ENCODE measurements at regions not wholly inside any gene's neighbourhood (a gene's known extent, or its start where the extent isn't known, plus 50 kb on each side); places are given as distances from the start of the nearest gene placed in this dataset.

DNA sequence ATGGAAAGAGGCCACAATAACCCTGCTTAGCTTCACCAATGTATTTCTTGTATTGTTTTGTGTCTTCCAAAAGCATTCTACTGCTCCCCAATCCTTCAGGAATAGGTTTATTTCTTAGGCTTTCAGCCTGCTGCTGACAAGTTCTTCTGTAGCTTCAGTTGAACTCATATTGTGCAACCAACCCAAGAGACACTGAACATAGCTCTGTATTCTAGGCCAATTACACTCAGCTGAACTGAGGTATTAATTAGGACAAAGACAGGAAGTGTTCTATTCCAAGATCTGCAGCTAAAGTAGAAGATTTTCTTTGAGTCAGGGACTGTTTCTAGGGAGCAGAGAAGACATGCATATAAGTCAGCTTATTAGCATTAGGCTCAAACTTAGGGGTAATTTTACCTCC, 151.8 kb downstream of the LHFPL1 start:
- H3K4me3 Mint-ChIP-seq (ENCODE audit: low read depth) = no peak overlapping the region
- DNase-seq (ENCODE audit: low spot score, unreplicated experiment) = no peak
- peaks cover 9% of the 10 kb centered on the region for H3K9me3 Mint-ChIP-seq (ENCODE audit: low read depth)
- H3K4me1 Mint-ChIP-seq (ENCODE audit: low read depth) = no peaks in the 10 kb centered on the region
- no peaks in the 10 kb centered on the region for H3K27me3 Mint-ChIP-seq
- TF ChIP-seq, protein P1, sequence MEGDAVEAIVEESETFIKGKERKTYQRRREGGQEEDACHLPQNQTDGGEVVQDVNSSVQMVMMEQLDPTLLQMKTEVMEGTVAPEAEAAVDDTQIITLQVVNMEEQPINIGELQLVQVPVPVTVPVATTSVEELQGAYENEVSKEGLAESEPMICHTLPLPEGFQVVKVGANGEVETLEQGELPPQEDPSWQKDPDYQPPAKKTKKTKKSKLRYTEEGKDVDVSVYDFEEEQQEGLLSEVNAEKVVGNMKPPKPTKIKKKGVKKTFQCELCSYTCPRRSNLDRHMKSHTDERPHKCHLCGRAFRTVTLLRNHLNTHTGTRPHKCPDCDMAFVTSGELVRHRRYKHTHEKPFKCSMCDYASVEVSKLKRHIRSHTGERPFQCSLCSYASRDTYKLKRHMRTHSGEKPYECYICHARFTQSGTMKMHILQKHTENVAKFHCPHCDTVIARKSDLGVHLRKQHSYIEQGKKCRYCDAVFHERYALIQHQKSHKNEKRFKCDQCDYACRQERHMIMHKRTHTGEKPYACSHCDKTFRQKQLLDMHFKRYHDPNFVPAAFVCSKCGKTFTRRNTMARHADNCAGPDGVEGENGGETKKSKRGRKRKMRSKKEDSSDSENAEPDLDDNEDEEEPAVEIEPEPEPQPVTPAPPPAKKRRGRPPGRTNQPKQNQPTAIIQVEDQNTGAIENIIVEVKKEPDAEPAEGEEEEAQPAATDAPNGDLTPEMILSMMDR (IDR thresholded peaks at IDR 0.05; ENCODE audit: unreplicated experiment) = no peak
- H3K27ac Mint-ChIP-seq = no peak overlapping the region
- no peaks in the 10 kb centered on the region for H3K36me3 Mint-ChIP-seq (ENCODE audit: insufficient read depth)

DNA sequence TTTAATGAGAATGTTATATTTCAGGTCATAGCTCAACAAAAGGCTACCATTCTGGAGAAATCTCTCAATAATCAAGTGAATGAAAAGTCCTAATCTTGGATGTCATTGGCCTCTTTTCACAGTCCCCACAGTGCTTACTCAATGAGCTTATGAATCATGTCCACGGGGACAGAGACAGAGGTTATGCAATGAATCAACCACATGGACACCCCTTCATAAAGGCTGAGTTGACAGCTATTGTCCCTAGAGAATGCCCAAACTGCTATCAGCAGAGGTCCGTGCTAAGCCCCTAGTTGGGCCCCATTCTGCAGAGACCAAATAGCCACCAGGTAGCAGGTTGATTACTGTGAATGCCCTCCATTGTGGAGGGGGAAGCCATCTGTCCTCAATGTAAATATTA, 158.1 kb downstream of the LHFPL1 start:
- Mint-ChIP-seq H3K9me3 (ENCODE audit: low read depth) (peaks cover 9% of the 10 kb centered on the region), H3K27ac (no peak overlapping the region), H3K36me3 (ENCODE audit: insufficient read depth) (no peaks in the 10 kb centered on the region), H3K4me1 (ENCODE audit: low read depth) (no peaks in the 10 kb centered on the region), H3K4me3 (ENCODE audit: low read depth) (no peak overlapping the region), H3K27me3 (no peaks in the 10 kb centered on the region)
- TF ChIP-seq, protein P1 (IDR thresholded peaks at IDR 0.05; ENCODE audit: unreplicated experiment) = no peak
- DNase-seq (ENCODE audit: low spot score, unreplicated experiment) = no peak

DNA sequence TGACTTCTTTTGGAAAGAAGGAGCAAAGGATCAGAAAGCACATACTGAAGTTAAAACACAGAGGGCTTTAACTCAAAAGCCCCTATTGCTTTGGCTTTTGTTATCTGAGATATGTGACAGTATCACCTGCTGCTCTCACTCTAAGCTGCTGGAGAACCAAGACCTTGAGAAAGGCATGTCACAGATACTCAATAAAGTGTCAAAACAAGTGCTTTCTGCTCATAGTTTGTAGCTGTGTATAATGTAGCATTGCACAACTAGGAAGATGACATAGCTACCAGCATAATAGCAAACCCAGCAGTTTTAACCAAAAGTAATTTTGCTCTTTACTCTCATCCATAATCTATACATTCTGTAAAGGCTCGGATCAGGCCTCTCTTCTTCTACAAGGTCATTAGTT, 159.6 kb downstream of the LHFPL1 start:
- Mint-ChIP-seq H3K4me3 (ENCODE audit: low read depth) (no peak overlapping the region), H3K4me1 (ENCODE audit: low read depth) (no peaks in the 10 kb centered on the region), H3K9me3 (ENCODE audit: low read depth) (peaks cover 8% of the 10 kb centered on the region), H3K36me3 (ENCODE audit: insufficient read depth) (no peaks in the 10 kb centered on the region), H3K27ac (no peak overlapping the region), H3K27me3 (no peaks in the 10 kb centered on the region)
- TF ChIP-seq, protein P1 (IDR thresholded peaks at IDR 0.05; ENCODE audit: unreplicated experiment) = no peak
- DNase-seq (ENCODE audit: low spot score, unreplicated experiment) = no peak

DNA sequence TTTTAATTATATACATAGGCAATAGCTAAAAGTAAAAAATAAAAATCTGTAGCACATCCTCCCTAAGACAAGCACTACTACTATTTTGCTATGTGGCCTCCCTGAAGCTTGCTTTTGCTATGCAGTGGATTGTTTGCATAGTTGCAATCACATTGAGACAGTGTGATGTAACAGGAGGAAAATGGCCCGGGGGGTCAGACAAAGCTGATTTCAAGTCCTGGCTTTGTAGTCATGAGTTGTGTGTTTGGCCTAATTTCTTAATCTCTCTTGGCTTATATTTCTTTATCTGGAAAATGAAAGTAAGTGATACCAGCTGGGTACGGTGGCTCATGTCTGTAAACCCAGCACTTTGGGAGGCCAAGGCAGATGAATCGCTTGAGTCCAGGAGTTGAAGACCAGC, 166.6 kb downstream of the LHFPL1 start:
- Mint-ChIP-seq H3K27me3 (no peaks in the 10 kb centered on the region), H3K27ac (no peak overlapping the region), H3K36me3 (ENCODE audit: insufficient read depth) (peaks cover 2% of the 10 kb centered on the region), H3K4me1 (ENCODE audit: low read depth) (no peaks in the 10 kb centered on the region), H3K4me3 (ENCODE audit: low read depth) (no peak overlapping the region), H3K9me3 (ENCODE audit: low read depth) (peaks cover 12% of the 10 kb centered on the region)
- DNase-seq (ENCODE audit: low spot score, unreplicated experiment) = no peak
- TF ChIP-seq, protein P1 (IDR thresholded peaks at IDR 0.05; ENCODE audit: unreplicated experiment) = no peak

DNA sequence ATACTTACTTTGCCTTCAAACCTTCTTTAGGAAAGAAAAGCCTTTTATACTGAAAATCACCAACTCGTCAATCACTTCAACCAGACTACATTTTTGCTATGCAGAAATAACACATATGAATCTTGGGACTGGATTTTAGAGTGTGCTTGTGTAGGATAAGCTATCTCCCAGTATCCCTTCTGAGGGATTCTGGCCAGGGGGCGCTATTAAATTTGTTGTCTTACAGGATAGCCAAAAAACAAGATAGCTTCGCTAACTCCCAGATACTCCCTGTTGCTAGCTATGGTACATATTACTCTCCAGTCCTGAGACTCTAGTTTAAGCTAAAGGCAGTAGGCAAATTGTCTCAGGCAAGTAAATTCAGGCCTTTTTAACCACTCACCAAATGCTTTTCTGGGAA, 167.2 kb downstream of the LHFPL1 start:
- H3K4me1 Mint-ChIP-seq (ENCODE audit: low read depth) = no peaks in the 10 kb centered on the region
- H3K36me3 Mint-ChIP-seq (ENCODE audit: insufficient read depth) = peaks cover 2% of the 10 kb centered on the region
- DNase-seq (ENCODE audit: low spot score, unreplicated experiment) = no peak
- no peaks in the 10 kb centered on the region for H3K27me3 Mint-ChIP-seq
- peaks cover 12% of the 10 kb centered on the region for H3K9me3 Mint-ChIP-seq (ENCODE audit: low read depth)
- no peak overlapping the region for H3K27ac Mint-ChIP-seq
- TF ChIP-seq, protein P1 (IDR thresholded peaks at IDR 0.05; ENCODE audit: unreplicated experiment) = peak; percentile 21
- no peak overlapping the region for H3K4me3 Mint-ChIP-seq (ENCODE audit: low read depth)

Data from progenitor cell of endocrine pancreas (in vitro differentiated cells).